ENCODE measurements at regions not wholly inside any gene's neighbourhood (a gene's known extent, or its start where the extent isn't known, plus 50 kb on each side); places are given as distances from the start of the nearest gene placed in this dataset.

- Histone ChIP-seq H3K4me3 (no peak overlapping the region), H3K9me3 (no peaks in the 10 kb centered on the region), H3K4me1 (ENCODE audit: low read depth) (no peaks in the 10 kb centered on the region), H3K36me3 (ENCODE audit: low read depth) (no peaks in the 10 kb centered on the region)
- no peak for TF ChIP-seq CTCF (IDR thresholded peaks at IDR 0.05)
- ATAC-seq, result no peak
- DNase-seq, result no peak
- intact Hi-C loops (cut with DNase I, micrococcal nuclease), result no loop called here
These were observed 656.7 kb upstream of the NDST4 start for GRCh38 chr4:115770046-115770543.

DNA sequence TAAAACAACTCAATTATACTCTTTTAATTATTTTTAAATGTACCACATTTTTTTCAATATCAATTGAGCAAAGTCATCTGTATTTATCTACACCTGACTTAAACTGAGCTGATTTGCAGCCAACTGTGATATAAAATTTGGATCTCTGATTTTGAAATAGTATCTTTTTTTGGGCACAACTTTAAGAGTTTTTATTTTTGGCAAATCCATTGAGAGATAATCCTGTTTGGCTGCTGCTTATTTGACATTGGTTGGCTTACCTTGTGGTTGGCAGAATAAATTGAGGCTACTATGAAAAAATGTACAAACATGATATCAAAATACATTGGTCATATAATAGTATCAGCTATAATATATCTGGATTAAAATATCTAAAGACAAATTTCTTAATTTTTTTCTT, 656.0 kb upstream of the NDST4 start:
- Histone ChIP-seq H3K36me3 (ENCODE audit: low read depth) (no peaks in the 10 kb centered on the region), H3K4me1 (ENCODE audit: low read depth) (no peaks in the 10 kb centered on the region), H3K9me3 (no peaks in the 10 kb centered on the region), H3K4me3 (no peak overlapping the region)
- intact Hi-C loops (cut with DNase I, micrococcal nuclease), result no loop called here
- DNase-seq (no peak), ATAC-seq (no peak)
- TF ChIP-seq CTCF (IDR thresholded peaks at IDR 0.05), result no peak

GRCh38 chr4:115763051-115763450, 649.6 kb upstream of the NDST4 start:
- ATAC-seq, result no peak
- Histone ChIP-seq H3K36me3 (ENCODE audit: low read depth) (no peaks in the 10 kb centered on the region), H3K9me3 (no peaks in the 10 kb centered on the region), H3K4me1 (ENCODE audit: low read depth) (no peaks in the 10 kb centered on the region), H3K4me3 (no peak overlapping the region)
- TF ChIP-seq CTCF (IDR thresholded peaks at IDR 0.05), result no peak
- intact Hi-C loops (cut with DNase I, micrococcal nuclease), result no loop called here
- no peak for DNase-seq

DNA sequence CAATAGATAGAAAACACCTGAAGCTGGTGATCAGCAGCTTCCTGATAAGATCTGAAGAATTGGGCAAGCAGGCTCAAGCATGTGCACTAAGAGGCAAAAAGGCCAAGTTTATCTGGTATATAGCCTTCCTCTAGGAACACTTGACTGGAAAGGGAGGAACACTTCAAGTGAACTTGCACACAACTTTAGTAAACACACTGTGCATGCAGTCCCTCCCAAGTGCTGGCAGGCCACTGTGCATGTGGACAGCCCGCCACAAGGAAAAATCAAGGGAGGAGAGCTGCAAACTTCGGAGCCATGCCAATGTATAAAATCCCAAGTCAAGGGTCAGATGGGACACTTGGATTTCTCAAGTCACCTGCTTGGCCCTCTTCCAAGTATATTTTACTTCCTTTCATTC, 645.8 kb upstream of the NDST4 start:
- no peak for TF ChIP-seq CTCF (IDR thresholded peaks at IDR 0.05)
- ATAC-seq (no peak), DNase-seq (no peak)
- no peak overlapping the region for H3K4me3 ChIP-seq
- peaks cover 6% of the 10 kb centered on the region for H3K9me3 ChIP-seq
- no peaks in the 10 kb centered on the region for H3K4me1 ChIP-seq (ENCODE audit: low read depth)
- no peaks in the 10 kb centered on the region for H3K36me3 ChIP-seq (ENCODE audit: low read depth)
- intact Hi-C loops (cut with DNase I, micrococcal nuclease), result no loop called here

DNA sequence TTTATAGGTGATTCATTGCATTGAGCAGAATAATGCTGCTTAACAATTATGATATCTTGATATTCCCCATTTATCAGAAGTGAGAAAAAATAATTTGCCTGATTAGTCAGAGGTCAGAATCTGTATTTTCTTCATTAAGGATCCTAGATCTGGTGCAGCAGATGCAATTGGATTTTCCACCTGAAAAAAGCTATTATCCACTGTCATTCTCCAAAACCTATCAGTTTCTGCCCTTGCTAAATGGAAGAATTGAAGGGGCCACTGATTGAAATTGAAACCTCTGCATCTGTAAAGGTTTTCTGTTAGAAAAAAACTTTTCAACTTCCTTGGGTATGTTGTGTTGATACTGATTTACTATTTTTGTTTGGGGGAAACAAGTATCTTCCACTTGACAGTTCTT, 636.0 kb upstream of the NDST4 start:
- Histone ChIP-seq H3K4me3 (no peak overlapping the region), H3K36me3 (ENCODE audit: low read depth) (no peaks in the 10 kb centered on the region), H3K4me1 (ENCODE audit: low read depth) (no peaks in the 10 kb centered on the region), H3K9me3 (peaks cover 3% of the 10 kb centered on the region)
- intact Hi-C loops (cut with DNase I, micrococcal nuclease), result no loop called here
- no peak for ATAC-seq
- DNase-seq, result no peak
- no peak for TF ChIP-seq CTCF (IDR thresholded peaks at IDR 0.05)

DNA sequence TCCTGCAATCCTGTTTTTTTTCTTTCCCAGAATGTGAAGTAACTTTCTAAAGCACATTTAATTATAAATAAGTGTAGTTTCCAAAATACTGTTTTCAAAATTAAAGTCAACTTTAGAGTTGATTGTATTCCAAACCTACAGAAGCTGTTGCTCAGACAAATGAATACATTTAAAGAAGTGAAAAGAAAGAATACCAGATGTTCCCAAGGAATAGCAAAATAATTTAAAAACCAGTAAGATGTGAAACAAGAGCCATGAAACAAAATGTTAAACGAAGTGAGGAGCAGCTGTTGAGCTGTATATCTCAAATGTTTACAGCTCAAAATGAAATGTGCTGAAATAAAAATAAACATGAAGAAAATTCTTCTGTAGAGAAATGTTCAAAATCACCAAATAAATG, 627.4 kb upstream of the NDST4 start:
- no peak for TF ChIP-seq CTCF (IDR thresholded peaks at IDR 0.05)
- no peak for ATAC-seq
- H3K4me3 ChIP-seq, result no peak overlapping the region
- H3K4me1 ChIP-seq (ENCODE audit: low read depth), result no peaks in the 10 kb centered on the region
- H3K9me3 ChIP-seq, result no peaks in the 10 kb centered on the region
- no peaks in the 10 kb centered on the region for H3K36me3 ChIP-seq (ENCODE audit: low read depth)
- DNase-seq, result no peak
- intact Hi-C loops (cut with DNase I, micrococcal nuclease), result no loop called here

Data from mucosa of descending colon (tissue), 3 donors.